ENCODE measurements at regions not wholly inside any gene's neighbourhood (a gene's known extent, or its start where the extent isn't known, plus 50 kb on each side); places are given as distances from the start of the nearest gene placed in this dataset.

- TF ChIP-seq CTCF (IDR thresholded peaks at IDR 0.05): no peak
- Histone ChIP-seq H3K27me3 (ENCODE audit: insufficient read depth in 3 of 3, low read length in 2 of 3) (peaks cover 0 to 47% (median 19%) of the 10 kb centered on the region in 3 donors), H3K36me3 (ENCODE audit: insufficient read depth in 1 of 2, low read depth in 1 of 2) (no peaks in the 10 kb centered on the region), H3K4me1 (no peaks in the 10 kb centered on the region), H3K9me3 (no peaks in the 10 kb centered on the region), H3K4me3 (no peak overlapping the region), H3K27ac (no peak overlapping the region)
- no peak for DNase-seq
- ATAC-seq: no peak
- 33 to 35% (median 33%) methylated on average over 15 to 16 of the region's 16 CpGs for WGBS, 3 donors
- intact Hi-C loops (cut with DNase I): no loop called here
Observed at GRCh38 chr4:1459081-1459721, 53.0 kb upstream of the NKX1-1 start.

- Histone ChIP-seq H3K4me3 (no peak overlapping the region), H3K27me3 (ENCODE audit: insufficient read depth in 3 of 3, low read length in 2 of 3) (peaks cover 0 to 42% (median 19%) of the 10 kb centered on the region in 3 donors), H3K4me1 (no peaks in the 10 kb centered on the region), H3K9me3 (no peaks in the 10 kb centered on the region), H3K27ac (no peak overlapping the region), H3K36me3 (ENCODE audit: insufficient read depth in 1 of 2, low read depth in 1 of 2) (no peaks in the 10 kb centered on the region)
- no peak for TF ChIP-seq CTCF (IDR thresholded peaks at IDR 0.05)
- no peak for DNase-seq
- intact Hi-C loops (cut with DNase I): no loop called here
- WGBS, 3 donors: 47 to 74% (median 60%) methylated on average over 3 of the region's 3 CpGs
- no peak for ATAC-seq
Observed at GRCh38 chr4:1458581-1458980, 52.3 kb upstream of the NKX1-1 start.
